BJ (cell line): ENCODE measurements at regions not wholly inside any gene's neighbourhood (a gene's known extent, or its start where the extent isn't known, plus 50 kb on each side); places are given as distances from the start of the nearest gene placed in this dataset.
"Not testable (repeated sequence)": the region's sequence is repeated elsewhere in the genome, so short reads cannot be mapped to it uniquely, and the experiment has no call there.

ENCODE experiments used
- CTCF ChIA-PET: fragments of 350-600 bp; formaldehyde crosslinking; extraction: SDS; loops from one replicate; lab custom pipeline; 2021; ENCODE audit warnings: antibody characterized with exemption, inconsistent platforms; lab: Yijun Ruan, JAX
- POLR2A ChIA-PET: fragments of 300-600 bp; sonication (Branson Sonifier 250); formaldehyde crosslinking; extraction: SDS; loops from one replicate; lab custom pipeline; 2021; ENCODE audit warnings: antibody characterized with exemption; lab: Charles Lee
- DNase-seq: peaks from one replicate; pipeline ENCODE4 v3.0.0-alpha.2; 2011; ENCODE audit warnings: low read depth
- H3K27me3 ChIP-seq: 2 replicates; pipeline ENCODE4 v1.6.0; 2011; ENCODE audit warnings: low read length; ENCODE audit not compliant: control insufficient read depth, insufficient read depth
- H3K36me3 ChIP-seq: 2 replicates; pipeline ENCODE4 v1.5.1; 2011; ENCODE audit warnings: low read length; ENCODE audit not compliant: control insufficient read depth, insufficient read depth
- H3K4me3 ChIP-seq: 2 replicates; pipeline ENCODE4 v1.5.1; 2011; ENCODE audit warnings: low read depth, mild to moderate bottlenecking, control low read depth, low read length
- TF ChIP-seq, protein P1 (sequence below): IDR thresholded peaks from 2 replicates; pipeline ENCODE4 v1.5.1; 2011; ENCODE audit warnings: low read depth, mild to moderate bottlenecking, control low read depth, inconsistent platforms, low read length, moderate library complexity; ENCODE audit not compliant: insufficient read depth

- POLR2A ChIA-PET = no interaction called here
- Histone ChIP-seq H3K4me3 (no peak overlapping the region), H3K27me3 (no peaks in the 10 kb centered on the region), H3K36me3 (no peaks in the 10 kb centered on the region)
- CTCF ChIA-PET = no interaction called here
- TF ChIP-seq, protein P1, sequence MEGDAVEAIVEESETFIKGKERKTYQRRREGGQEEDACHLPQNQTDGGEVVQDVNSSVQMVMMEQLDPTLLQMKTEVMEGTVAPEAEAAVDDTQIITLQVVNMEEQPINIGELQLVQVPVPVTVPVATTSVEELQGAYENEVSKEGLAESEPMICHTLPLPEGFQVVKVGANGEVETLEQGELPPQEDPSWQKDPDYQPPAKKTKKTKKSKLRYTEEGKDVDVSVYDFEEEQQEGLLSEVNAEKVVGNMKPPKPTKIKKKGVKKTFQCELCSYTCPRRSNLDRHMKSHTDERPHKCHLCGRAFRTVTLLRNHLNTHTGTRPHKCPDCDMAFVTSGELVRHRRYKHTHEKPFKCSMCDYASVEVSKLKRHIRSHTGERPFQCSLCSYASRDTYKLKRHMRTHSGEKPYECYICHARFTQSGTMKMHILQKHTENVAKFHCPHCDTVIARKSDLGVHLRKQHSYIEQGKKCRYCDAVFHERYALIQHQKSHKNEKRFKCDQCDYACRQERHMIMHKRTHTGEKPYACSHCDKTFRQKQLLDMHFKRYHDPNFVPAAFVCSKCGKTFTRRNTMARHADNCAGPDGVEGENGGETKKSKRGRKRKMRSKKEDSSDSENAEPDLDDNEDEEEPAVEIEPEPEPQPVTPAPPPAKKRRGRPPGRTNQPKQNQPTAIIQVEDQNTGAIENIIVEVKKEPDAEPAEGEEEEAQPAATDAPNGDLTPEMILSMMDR = no peak
- DNase-seq = no peak
Measured at GRCh38 chr21:9767592-9768375, 753.6 kb upstream of the TPTE start.

DNA sequence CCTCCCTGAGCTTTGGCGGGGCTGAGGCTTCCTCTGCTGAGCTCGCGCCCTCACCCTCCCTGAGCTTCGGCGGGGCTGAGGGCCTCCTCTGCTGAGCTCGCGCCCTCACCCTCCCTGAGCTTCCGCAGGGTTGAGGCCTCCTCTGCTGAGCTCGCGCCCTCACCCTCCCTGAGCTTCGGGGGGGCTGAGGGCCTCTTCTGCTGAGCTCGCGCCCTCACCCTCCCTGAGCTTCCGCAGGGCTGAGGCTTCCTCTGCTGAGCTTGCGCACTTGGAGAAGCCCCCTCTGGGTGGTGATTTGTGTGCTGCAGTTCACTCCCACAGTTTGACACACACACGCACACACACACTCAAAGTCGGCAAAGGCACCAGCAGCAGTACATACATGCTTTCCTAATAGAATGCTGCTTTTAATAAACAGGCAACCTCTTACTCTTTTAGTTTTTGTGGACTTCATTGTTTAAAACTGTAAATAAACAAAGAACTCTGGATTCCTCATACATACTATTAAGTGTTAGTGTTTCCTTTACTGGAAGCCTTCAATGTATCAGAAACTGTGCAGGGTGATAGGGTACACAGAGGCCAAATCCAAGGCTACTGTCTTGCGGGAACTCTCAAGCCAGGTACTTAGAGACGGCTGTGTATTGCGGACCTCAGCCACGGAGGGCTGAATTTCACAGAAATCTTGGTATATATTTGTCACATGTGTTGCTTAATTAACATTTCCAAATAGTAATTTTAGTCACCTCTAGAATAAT is 752.8 kb upstream of the TPTE start:
- DNase-seq, H3K27me3 ChIP-seq, CTCF ChIA-PET, POLR2A ChIA-PET, H3K4me3 ChIP-seq, H3K36me3 ChIP-seq: not testable (repeated sequence)

DNA sequence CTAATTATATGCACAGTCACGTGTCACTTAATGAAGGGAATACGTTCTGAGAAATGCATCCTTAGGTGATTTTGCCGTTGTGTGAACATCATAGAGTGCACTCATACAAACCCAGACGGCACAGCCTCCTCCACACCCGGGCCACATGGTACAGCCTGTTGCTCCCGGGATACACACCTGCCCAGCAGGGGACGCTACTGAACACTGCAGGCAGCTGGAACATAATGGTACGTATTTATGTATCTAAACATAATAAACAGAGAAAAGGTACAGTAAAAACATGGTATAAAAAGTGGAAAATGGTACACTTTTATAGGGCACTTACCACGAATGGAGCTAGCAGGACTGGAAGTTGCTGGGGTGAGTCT is 752.3 kb upstream of the TPTE start:
- H3K4me3 ChIP-seq, DNase-seq, POLR2A ChIA-PET, H3K36me3 ChIP-seq, CTCF ChIA-PET, H3K27me3 ChIP-seq: not testable (repeated sequence)

GRCh38 chr21:9769718-9770690 is 751.4 kb upstream of the TPTE start:
- H3K4me3 ChIP-seq, POLR2A ChIA-PET, H3K27me3 ChIP-seq, H3K36me3 ChIP-seq, CTCF ChIA-PET, DNase-seq: not testable (repeated sequence)

DNA sequence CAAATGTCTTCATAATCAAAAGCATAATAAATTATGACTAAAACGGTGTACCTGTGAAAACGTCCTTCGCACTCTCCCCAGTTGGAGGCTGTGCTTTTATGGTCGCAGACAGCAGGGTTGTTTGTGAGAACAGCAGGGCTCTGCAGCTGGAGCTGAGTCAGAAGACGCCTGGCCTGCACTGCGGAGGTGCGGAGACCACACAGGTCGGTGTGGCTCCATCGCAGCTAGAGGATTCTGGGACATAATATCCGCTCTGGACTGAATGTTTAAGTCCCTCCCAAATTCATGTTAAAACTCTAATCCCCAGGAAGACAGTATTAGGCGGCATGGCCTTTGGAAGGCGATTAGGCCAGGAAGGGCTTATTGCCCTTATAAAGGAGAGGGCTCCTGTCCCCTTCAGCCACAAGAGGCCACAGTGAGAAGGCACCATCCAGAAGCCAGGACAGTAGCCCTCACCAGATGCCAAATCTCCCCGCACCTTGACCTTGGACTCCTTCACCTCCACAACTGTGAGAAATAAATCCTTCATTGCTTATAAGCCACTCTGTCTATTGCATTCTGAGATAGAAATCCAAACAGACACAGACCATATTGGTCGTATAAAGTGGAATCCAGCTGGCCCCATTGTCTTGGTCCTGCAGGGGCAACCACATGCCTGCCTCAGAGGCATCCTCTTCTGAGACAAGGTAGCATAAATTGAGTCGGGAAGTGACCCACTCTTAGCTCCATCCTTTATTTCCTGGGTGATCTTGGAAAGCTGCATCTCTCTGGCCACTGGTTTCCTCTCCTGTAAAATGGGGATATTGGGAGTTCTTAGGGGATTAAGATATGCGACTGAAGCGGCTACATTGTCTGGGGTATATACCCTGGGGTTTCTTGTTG is 749.7 kb upstream of the TPTE start:
- CTCF ChIA-PET = not testable (repeated sequence)

GRCh38 chr21:9772348-9772672 is 749.1 kb upstream of the TPTE start:
- CTCF ChIA-PET = no interaction called here

More for the DNA sequence above, 749.7 kb upstream of the TPTE start:
- H3K4me3 ChIP-seq, DNase-seq, POLR2A ChIA-PET, H3K27me3 ChIP-seq, H3K36me3 ChIP-seq: not testable (repeated sequence)

DNA sequence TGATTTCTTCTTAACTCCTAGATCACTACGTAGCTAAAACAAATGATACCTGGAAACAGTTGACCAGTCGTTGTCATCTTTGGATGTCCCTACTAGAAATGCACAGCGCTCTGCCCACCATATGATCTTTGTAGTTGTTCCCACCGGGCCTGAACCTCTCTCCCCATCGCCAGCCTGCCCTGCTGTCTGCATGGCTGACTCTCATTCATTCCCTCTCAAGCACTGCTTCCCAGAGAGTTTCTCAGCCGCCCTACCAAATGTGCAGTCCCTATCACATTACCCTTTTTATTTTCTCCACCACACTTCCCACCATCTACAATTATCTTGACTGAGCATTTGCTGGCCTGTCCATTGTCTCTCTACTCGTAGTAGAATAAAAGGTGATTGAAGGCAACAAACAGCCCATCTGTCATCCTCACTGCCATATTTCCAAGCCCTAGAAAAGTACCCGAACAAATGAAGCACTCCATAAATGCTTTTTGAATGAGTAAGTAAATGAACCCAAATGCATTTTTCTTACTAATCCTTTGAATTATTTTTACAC is 748.4 kb upstream of the TPTE start:
- not testable (repeated sequence) for H3K27me3 ChIP-seq

More at GRCh38 chr21:9772348-9772672, 749.1 kb upstream of the TPTE start:
- no peak for DNase-seq
- H3K36me3 ChIP-seq = no peaks in the 10 kb centered on the region
- TF ChIP-seq, protein P1 = no peak
- no peaks in the 10 kb centered on the region for H3K27me3 ChIP-seq
- no peak overlapping the region for H3K4me3 ChIP-seq
- POLR2A ChIA-PET = no interaction called here

More for the DNA sequence above, 748.4 kb upstream of the TPTE start:
- H3K4me3 ChIP-seq, H3K36me3 ChIP-seq, POLR2A ChIA-PET, CTCF ChIA-PET, DNase-seq: not testable (repeated sequence)
